HCT116 (cell line): ENCODE measurements at regions not wholly inside any gene's neighbourhood (a gene's known extent, or its start where the extent isn't known, plus 50 kb on each side); places are given as distances from the start of the nearest gene placed in this dataset.

Experiments used
- TF ChIP-seq, protein P1 (sequence below): IDR thresholded peaks from 2 replicates; pipeline ENCODE4 v1.6.1; 2012; ENCODE audit warnings: low read depth
- TF ChIP-seq, protein P2 (sequence below): IDR thresholded peaks from 2 replicates; pipeline ENCODE4 v1.6.1; 2012

DNA sequence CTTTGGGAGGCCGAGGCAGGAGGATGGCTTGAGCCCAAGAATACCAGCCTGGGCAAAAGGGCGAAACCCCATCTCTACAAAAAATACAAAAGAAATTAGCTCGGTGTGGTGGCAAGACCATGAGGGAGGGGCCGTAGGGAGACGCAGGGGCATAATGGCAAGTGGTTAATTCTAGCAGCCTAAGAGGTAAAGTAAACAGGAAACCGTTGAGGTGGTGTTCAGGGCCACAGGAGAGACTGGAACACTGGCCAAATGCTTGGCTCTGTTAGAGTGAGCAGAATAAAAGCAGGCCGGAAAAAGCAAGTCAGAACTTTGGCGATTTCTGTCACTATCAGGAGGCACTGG, 89.2 kb downstream of the RIPK4 start:
- TF ChIP-seq, protein P1, sequence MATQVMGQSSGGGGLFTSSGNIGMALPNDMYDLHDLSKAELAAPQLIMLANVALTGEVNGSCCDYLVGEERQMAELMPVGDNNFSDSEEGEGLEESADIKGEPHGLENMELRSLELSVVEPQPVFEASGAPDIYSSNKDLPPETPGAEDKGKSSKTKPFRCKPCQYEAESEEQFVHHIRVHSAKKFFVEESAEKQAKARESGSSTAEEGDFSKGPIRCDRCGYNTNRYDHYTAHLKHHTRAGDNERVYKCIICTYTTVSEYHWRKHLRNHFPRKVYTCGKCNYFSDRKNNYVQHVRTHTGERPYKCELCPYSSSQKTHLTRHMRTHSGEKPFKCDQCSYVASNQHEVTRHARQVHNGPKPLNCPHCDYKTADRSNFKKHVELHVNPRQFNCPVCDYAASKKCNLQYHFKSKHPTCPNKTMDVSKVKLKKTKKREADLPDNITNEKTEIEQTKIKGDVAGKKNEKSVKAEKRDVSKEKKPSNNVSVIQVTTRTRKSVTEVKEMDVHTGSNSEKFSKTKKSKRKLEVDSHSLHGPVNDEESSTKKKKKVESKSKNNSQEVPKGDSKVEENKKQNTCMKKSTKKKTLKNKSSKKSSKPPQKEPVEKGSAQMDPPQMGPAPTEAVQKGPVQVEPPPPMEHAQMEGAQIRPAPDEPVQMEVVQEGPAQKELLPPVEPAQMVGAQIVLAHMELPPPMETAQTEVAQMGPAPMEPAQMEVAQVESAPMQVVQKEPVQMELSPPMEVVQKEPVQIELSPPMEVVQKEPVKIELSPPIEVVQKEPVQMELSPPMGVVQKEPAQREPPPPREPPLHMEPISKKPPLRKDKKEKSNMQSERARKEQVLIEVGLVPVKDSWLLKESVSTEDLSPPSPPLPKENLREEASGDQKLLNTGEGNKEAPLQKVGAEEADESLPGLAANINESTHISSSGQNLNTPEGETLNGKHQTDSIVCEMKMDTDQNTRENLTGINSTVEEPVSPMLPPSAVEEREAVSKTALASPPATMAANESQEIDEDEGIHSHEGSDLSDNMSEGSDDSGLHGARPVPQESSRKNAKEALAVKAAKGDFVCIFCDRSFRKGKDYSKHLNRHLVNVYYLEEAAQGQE, result no peak
- TF ChIP-seq, protein P2, sequence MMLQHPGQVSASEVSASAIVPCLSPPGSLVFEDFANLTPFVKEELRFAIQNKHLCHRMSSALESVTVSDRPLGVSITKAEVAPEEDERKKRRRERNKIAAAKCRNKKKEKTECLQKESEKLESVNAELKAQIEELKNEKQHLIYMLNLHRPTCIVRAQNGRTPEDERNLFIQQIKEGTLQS, result no peak
